ENCODE measurements at regions not wholly inside any gene's neighbourhood (a gene's known extent, or its start where the extent isn't known, plus 50 kb on each side); places are given as distances from the start of the nearest gene placed in this dataset.

DNA sequence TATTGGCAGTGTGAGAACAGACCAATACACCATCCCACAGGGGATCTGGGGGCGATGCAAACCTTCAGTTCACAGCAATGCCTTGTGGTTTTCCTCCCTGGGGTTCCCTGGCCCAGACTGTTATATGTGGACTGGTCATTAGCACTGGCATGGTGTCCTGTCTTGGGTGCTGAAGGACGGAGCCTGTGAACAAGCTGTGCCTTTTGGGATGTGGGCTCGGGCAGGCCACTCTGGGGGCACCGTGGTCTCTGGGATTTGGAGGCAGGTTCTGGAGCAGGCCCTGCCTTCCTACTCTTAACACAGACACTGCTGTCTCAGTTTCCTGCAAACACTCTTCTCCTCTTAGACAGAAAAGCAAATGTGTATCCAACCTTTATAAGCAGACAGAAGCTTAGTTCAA is 93.0 kb upstream of the ADRA2C start:
- TF ChIP-seq POLR2A (IDR thresholded peaks at IDR 0.05; ENCODE audit: low read depth, low read length) = no peak
- TF ChIP-seq, protein P1, sequence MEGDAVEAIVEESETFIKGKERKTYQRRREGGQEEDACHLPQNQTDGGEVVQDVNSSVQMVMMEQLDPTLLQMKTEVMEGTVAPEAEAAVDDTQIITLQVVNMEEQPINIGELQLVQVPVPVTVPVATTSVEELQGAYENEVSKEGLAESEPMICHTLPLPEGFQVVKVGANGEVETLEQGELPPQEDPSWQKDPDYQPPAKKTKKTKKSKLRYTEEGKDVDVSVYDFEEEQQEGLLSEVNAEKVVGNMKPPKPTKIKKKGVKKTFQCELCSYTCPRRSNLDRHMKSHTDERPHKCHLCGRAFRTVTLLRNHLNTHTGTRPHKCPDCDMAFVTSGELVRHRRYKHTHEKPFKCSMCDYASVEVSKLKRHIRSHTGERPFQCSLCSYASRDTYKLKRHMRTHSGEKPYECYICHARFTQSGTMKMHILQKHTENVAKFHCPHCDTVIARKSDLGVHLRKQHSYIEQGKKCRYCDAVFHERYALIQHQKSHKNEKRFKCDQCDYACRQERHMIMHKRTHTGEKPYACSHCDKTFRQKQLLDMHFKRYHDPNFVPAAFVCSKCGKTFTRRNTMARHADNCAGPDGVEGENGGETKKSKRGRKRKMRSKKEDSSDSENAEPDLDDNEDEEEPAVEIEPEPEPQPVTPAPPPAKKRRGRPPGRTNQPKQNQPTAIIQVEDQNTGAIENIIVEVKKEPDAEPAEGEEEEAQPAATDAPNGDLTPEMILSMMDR (IDR thresholded peaks at IDR 0.05; ENCODE audit: extremely low read depth in 1 of 2, insufficient read depth in 1 of 2, low read depth in 1 of 2, low read length in 2 of 2) = no peak
- no peak for TF ChIP-seq EZH2 (IDR thresholded peaks at IDR 0.05; ENCODE audit: borderline replicate concordance, low read depth, low read length, severe bottlenecking)
- no peak for TF ChIP-seq FOS (IDR thresholded peaks at IDR 0.05; ENCODE audit: borderline replicate concordance, insufficient read depth, low read length)
- no peak for TF ChIP-seq POLR2AphosphoS5 (IDR thresholded peaks at IDR 0.05; ENCODE audit: insufficient read depth, low read depth, low read length)

Data from endothelial cell of umbilical vein (primary cell).